PC-9 (cell line): ENCODE measurements at regions not wholly inside any gene's neighbourhood (a gene's known extent, or its start where the extent isn't known, plus 50 kb on each side); places are given as distances from the start of the nearest gene placed in this dataset.

Source experiments
- BruUV-seq: library from RNA; stranded (reverse); fragments of 400-500 nt; replicated peaks from 2 replicates; lab custom pipeline; 2021; lab: Mats Ljungman, UMichigan
- CTCF ChIA-PET: fragments of 300-600 bp; sonication (Branson Sonifier 250); formaldehyde crosslinking; loops from one replicate; lab custom pipeline; 2022; ENCODE audit warnings: antibody characterized with exemption; lab: Charles Lee
- POLR2A ChIA-PET: fragments of 300-600 bp; sonication (Branson Sonifier 250); formaldehyde crosslinking; loops from one replicate; lab custom pipeline; 2022; ENCODE audit warnings: antibody characterized with exemption; ENCODE audit not compliant: unreplicated experiment; lab: Charles Lee
- DNase-seq, 2 experiments: peaks; one replicate each; pipeline versions ENCODE4 v3.0.0 to v3.0.0-alpha.2; 2015 to 2022; ENCODE audit warnings: mixed read lengths in 1 of 2
- H2AFZ ChIP-seq: fragments of 200-600 bp; sonication (generic); 2 replicates; pipeline ENCODE4 v1.8.1; 2017; ENCODE audit warnings: antibody characterized with exemption
- H3F3A ChIP-seq: fragments of 200-600 bp; sonication (generic); 2 replicates; pipeline ENCODE4 v1.8.1; 2017; ENCODE audit warnings: antibody characterized with exemption, mild to moderate bottlenecking, low read depth; ENCODE audit not compliant: insufficient read depth
- H3K27ac ChIP-seq: fragments of 200-600 bp; sonication (generic); 2 replicates; pipeline ENCODE4 v1.6.1; 2016; ENCODE audit warnings: mixed run types
- H3K27me3 ChIP-seq: fragments of 200-600 bp; sonication (generic); 2 replicates; pipeline ENCODE4 v1.6.1; 2016; ENCODE audit warnings: low read depth, mixed run types; ENCODE audit not compliant: insufficient read depth
- H3K36me3 ChIP-seq: fragments of 200-600 bp; sonication (generic); 2 replicates; pipeline ENCODE4 v1.6.1; 2016; ENCODE audit warnings: low read depth, mixed run types
- H3K4me1 ChIP-seq: fragments of 200-600 bp; sonication (generic); replicated peaks from 2 replicates; pipeline ENCODE4 v1.6.1; 2016; ENCODE audit warnings: mixed run types; ENCODE audit not compliant: insufficient read depth
- H3K4me2 ChIP-seq: fragments of 200-600 bp; sonication (generic); 2 replicates; pipeline ENCODE4 v1.6.1; 2017; ENCODE audit warnings: mixed run types
- H3K4me3 ChIP-seq: fragments of 200-600 bp; sonication (generic); 2 replicates; pipeline ENCODE4 v1.6.1; 2016; ENCODE audit warnings: mixed run types
- H3K79me2 ChIP-seq: fragments of 200-600 bp; sonication (generic); 2 replicates; pipeline ENCODE4 v1.6.1; 2017; ENCODE audit warnings: low read depth, mixed run types
- H3K9me2 ChIP-seq: fragments of 200-600 bp; sonication (generic); 2 replicates; pipeline ENCODE4 v1.8.1; 2017; ENCODE audit warnings: mild to moderate bottlenecking; ENCODE audit not compliant: insufficient read depth
- H3K9me3 ChIP-seq: fragments of 200-600 bp; sonication (generic); 2 replicates; pipeline ENCODE4 v1.8.1; 2016; ENCODE audit warnings: low read depth; ENCODE audit not compliant: insufficient read depth
- H4K20me1 ChIP-seq: fragments of 200-600 bp; sonication (generic); 2 replicates; pipeline ENCODE4 v1.8.1; 2017; ENCODE audit not compliant: insufficient read depth
- CTCF ChIP-seq: fragments of 200-600 bp; sonication (generic); conservative IDR thresholded peaks from 2 replicates; pipeline ENCODE4 v1.6.1; 2017; ENCODE audit warnings: mixed run types, antibody characterized with exemption, mild to moderate bottlenecking, moderate library complexity
- EZH2 ChIP-seq: fragments of 200-600 bp; sonication (generic); IDR thresholded peaks from 2 replicates; pipeline ENCODE4 v1.8.0; 2017; ENCODE audit warnings: antibody characterized with exemption, low read depth
- intact Hi-C: fragments of 100-400 bp; cut with micrococcal nuclease; formaldehyde crosslinking; loops from one replicate; pipeline ENCODE4 v1.10.0; 2022; ENCODE audit not compliant: unreplicated experiment

DNA sequence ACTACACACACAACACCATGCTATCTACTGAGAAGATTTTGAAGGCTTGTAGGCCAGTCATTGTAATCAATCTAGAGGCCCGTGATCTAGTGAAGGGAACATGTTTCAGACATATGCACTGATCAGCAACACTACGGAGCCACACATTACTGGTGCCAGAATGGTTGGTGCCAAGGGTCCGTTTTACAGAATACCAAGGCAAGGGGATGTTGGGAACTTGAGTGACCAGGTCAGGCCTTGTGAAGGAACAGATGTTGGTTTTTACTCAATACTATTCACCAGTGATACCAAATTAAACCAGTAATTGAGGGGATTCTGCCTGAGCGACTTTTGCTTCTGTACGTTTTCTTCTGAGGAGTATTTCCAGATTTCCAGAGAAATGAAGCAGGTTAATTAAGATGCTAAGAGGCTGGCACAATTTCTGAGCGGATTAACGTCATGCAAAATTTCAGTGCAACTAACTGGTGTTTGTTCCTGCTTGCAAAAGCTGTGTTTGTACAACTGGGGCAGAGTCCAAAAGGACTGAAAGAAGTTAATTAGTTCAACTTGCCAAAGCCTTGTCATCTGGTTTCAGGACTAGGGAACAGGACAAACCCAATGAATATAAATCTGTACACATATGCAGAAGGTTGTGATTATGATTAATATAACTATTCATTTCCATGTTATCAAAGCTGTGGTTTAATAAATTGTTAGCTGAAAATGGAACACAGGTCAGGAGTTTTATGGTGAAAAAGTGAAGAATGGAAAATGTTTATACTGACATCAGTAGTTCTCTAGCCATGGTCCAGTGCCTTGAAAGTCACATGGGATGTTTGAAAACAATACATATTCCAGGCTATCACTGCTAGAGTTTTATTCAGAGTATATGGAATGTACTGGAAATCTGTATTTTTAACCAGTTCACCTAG lies 432.1 kb upstream of the DCC start:
- POLR2A ChIA-PET, result no interaction called here
- H3K27ac ChIP-seq, result no peak overlapping the region
- H3K4me3 ChIP-seq, result no peak overlapping the region
- BruUV-seq, result no TSS peak
- H3F3A ChIP-seq, result no peaks in the 10 kb centered on the region
- no peaks in the 10 kb centered on the region for H3K79me2 ChIP-seq
- H3K4me1 ChIP-seq, result no peaks in the 10 kb centered on the region
- no peaks in the 10 kb centered on the region for H3K36me3 ChIP-seq
- no peak overlapping the region for H3K4me2 ChIP-seq
- H2AFZ ChIP-seq, result no peak overlapping the region
- CTCF ChIA-PET, result no interaction called here
- H4K20me1 ChIP-seq, result no peaks in the 10 kb centered on the region
- no peaks in the 10 kb centered on the region for H3K9me2 ChIP-seq
- TF ChIP-seq EZH2 (no peak), CTCF (no peak)
- no peak for DNase-seq
- no peaks in the 10 kb centered on the region for H3K9me3 ChIP-seq
- intact Hi-C loops, result no loop called here
- H3K27me3 ChIP-seq, result no peaks in the 10 kb centered on the region

DNA sequence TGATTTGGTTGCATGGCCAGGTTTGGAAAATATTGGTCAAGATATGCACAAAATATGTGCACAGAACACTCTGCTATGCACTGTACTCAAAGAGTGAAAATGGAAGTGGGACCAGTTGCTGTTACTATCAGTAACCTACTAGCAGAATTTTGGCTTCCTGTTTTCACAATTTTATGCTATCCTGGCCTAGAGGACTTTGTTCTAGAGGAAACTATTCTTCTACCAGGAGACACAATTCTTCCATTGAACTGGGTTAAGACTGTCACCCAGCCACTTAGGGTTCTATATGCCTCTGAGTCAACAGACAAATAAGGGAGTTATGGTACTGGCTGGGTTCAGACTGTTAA lies 431.4 kb upstream of the DCC start:
- no peak overlapping the region for H3K4me3 ChIP-seq
- ChIA-PET POLR2A (no interaction called here), CTCF (no interaction called here)
- intact Hi-C loops, result no loop called here
- H3K27me3 ChIP-seq, result no peaks in the 10 kb centered on the region
- H3K27ac ChIP-seq, result no peak overlapping the region
- H4K20me1 ChIP-seq, result no peaks in the 10 kb centered on the region
- no peaks in the 10 kb centered on the region for H3K36me3 ChIP-seq
- H3K4me1 ChIP-seq, result no peaks in the 10 kb centered on the region
- no peak for DNase-seq
- H3K9me3 ChIP-seq, result no peaks in the 10 kb centered on the region
- H3F3A ChIP-seq, result no peaks in the 10 kb centered on the region
- no TSS peak for BruUV-seq
- TF ChIP-seq EZH2 (no peak), CTCF (no peak)
- H3K79me2 ChIP-seq, result no peaks in the 10 kb centered on the region
- H3K4me2 ChIP-seq, result no peak overlapping the region
- H2AFZ ChIP-seq, result no peak overlapping the region
- H3K9me2 ChIP-seq, result no peaks in the 10 kb centered on the region

DNA sequence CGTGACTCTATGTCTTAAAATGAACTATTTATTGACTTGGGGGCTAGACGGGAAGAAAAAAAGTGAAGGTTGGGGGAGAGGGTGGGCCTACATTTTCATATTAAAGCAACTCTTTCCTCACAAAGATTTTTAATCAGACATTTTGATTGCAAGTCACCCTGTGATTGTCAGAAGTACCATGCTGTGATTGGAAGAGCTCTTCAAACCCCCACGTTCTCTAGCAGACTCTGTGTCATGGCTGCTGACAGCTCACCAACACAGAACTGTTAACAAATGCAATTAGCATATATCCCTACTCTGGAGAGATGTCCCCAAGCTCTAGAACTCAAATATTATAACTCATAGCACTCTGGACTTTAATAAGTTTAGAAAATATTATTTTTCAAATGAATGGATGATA lies 428.4 kb upstream of the DCC start:
- no TSS peak for BruUV-seq
- Histone ChIP-seq H3K36me3 (no peaks in the 10 kb centered on the region), H3K27ac (no peak overlapping the region), H3F3A (no peaks in the 10 kb centered on the region), H2AFZ (no peak overlapping the region), H3K4me3 (no peak overlapping the region), H4K20me1 (no peaks in the 10 kb centered on the region), H3K27me3 (no peaks in the 10 kb centered on the region), H3K4me2 (no peak overlapping the region), H3K9me3 (no peaks in the 10 kb centered on the region), H3K79me2 (no peaks in the 10 kb centered on the region), H3K9me2 (no peaks in the 10 kb centered on the region), H3K4me1 (no peaks in the 10 kb centered on the region)
- DNase-seq, result no peak
- CTCF ChIA-PET, result no interaction called here
- TF ChIP-seq EZH2 (no peak), CTCF (no peak)
- POLR2A ChIA-PET, result no interaction called here
- intact Hi-C loops, result no loop called here
